Stomach (tissue), 8 donors: ENCODE measurements at regions not wholly inside any gene's neighbourhood (a gene's known extent, or its start where the extent isn't known, plus 50 kb on each side); places are given as distances from the start of the nearest gene placed in this dataset.
"Not testable (repeated sequence)": the region's sequence is repeated elsewhere in the genome, so short reads cannot be mapped to it uniquely, and the experiment has no call there.

Source experiments
- DNase-seq, 2 donors: peaks; one replicate each; pipeline versions ENCODE4 v3.0.0 to v3.0.0-alpha.2; 2013 to 2019
- H3K27ac ChIP-seq, 5 donors: fragments of 200-600 bp in 4 of 5; sonication (generic) in 4 of 5; one replicate each; pipeline ENCODE4 v1.5.1; 2013 to 2019; ENCODE audit warnings: mild to moderate bottlenecking in 1 of 5, moderate library complexity in 1 of 5
- H3K27me3 ChIP-seq, 3 donors: fragments of 200-600 bp; sonication (generic); one replicate each; pipeline ENCODE4 v1.5.1; 2017 to 2019; ENCODE audit warnings: mixed run types in 1 of 3
- H3K36me3 ChIP-seq, 4 donors: fragments of 200-600 bp; sonication (generic); 1 replicate in 3 of 4; 2 replicates in 1 of 4; pipeline ENCODE4 v1.5.1; 2016 to 2019
- H3K4me1 ChIP-seq, 4 donors: fragments of 200-600 bp; sonication (generic); one replicate each; pipeline ENCODE4 v1.5.1; 2016 to 2019
- H3K4me3 ChIP-seq, 4 donors: fragments of 200-600 bp; sonication (generic) in 3 of 4; one replicate each; pipeline ENCODE4 v1.5.1; 2016 to 2019; ENCODE audit warnings: mild to moderate bottlenecking in 1 of 4
- H3K9me3 ChIP-seq, 4 donors: fragments of 200-600 bp; sonication (generic); one replicate each; pipeline ENCODE4 v1.5.1; 2016 to 2019
- EP300 ChIP-seq: sonication (generic); formaldehyde crosslinking; IDR thresholded peaks from one replicate; pipeline ENCODE4 v1.6.1; 2017; ENCODE audit warnings: antibody characterized with exemption
- POLR2A ChIP-seq, 4 donors: fragments of 450-650 bp; IDR thresholded peaks; one replicate each; pipeline ENCODE4 v1.6.1; 2016; ENCODE audit warnings: antibody characterized with exemption in 4 of 4, control low read depth in 2 of 4, mild to moderate bottlenecking in 1 of 4, moderate library complexity in 1 of 4
- POLR2AphosphoS5 ChIP-seq, 3 donors: sonication (generic); formaldehyde crosslinking; IDR thresholded peaks; one replicate each; pipeline ENCODE4 v1.6.1; 2016; ENCODE audit warnings: antibody characterized with exemption in 3 of 3
- WGBS, 5 donors: extraction: QIAGEN DNeasy Blood & Tissue Kit in 3 of 5; methylation state at CpG; one replicate each; pipeline versions ENCODE4 v1.1.5 to v1.1.7; 2013 to 2018; 5-methylcytosine and 5-hydroxymethylcytosine counted together
- intact Hi-C: fragments of 100-400 bp; cut with DNase I; formaldehyde crosslinking; loops from one replicate; pipeline ENCODE4 v1.15.1; 2023; ENCODE audit warnings: low total_unique reads
- TF ChIP-seq, protein P1 (sequence below), 7 experiments: fragments of 450-650 bp in 4 of 7; fragments of 200-600 bp in 3 of 7; sonication (generic) in 3 of 7; IDR thresholded peaks; one replicate each; pipeline ENCODE4 v1.5.1; 2016 to 2019; ENCODE audit warnings: antibody characterized with exemption in 7 of 7, control low read depth in 2 of 7, mild to moderate bottlenecking in 1 of 7
- donor health status: healthy with polysubstance abuse.
- donor health status: Bipolar disorder and iron deficiency.
- donor health status: healthy.

DNA sequence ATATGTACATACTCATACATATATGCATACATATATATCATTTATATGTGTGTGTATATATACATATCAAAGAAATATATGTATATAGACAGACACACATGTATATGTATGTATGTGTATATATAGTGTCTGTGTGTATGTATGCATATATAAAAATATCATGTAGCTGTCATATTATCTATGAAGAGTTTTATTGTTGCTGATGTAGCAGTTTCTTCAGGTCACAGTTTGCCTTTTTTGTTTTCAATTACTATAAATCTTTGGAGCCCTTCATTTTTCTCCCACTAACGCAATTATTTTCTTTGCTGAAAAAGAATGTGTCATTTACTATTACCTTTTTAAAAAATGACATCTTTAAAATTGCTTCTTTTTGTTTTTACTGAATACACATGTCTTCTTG lies 904.5 kb downstream of the PLA2G4A start:
- no peaks in the 10 kb centered on the region for H3K4me1 ChIP-seq
- 72 to 88% (median 83%) methylated on average over 1 of the region's 1 CpG for WGBS, 5 donors
- no peaks in the 10 kb centered on the region for H3K9me3 ChIP-seq
- H3K27me3 ChIP-seq, result no peaks in the 10 kb centered on the region
- TF ChIP-seq POLR2AphosphoS5 (IDR thresholded peaks at IDR 0.05) (no peak), POLR2A (IDR thresholded peaks at IDR 0.05) (no peak), EP300 (no peak)
- TF ChIP-seq, protein P1, sequence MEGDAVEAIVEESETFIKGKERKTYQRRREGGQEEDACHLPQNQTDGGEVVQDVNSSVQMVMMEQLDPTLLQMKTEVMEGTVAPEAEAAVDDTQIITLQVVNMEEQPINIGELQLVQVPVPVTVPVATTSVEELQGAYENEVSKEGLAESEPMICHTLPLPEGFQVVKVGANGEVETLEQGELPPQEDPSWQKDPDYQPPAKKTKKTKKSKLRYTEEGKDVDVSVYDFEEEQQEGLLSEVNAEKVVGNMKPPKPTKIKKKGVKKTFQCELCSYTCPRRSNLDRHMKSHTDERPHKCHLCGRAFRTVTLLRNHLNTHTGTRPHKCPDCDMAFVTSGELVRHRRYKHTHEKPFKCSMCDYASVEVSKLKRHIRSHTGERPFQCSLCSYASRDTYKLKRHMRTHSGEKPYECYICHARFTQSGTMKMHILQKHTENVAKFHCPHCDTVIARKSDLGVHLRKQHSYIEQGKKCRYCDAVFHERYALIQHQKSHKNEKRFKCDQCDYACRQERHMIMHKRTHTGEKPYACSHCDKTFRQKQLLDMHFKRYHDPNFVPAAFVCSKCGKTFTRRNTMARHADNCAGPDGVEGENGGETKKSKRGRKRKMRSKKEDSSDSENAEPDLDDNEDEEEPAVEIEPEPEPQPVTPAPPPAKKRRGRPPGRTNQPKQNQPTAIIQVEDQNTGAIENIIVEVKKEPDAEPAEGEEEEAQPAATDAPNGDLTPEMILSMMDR (IDR thresholded peaks at IDR 0.05), result no peak
- intact Hi-C loops, result no loop called here
- no peak overlapping the region for H3K27ac ChIP-seq
- no peaks in the 10 kb centered on the region for H3K36me3 ChIP-seq
- no peak for DNase-seq
- H3K4me3 ChIP-seq, result no peak overlapping the region

DNA sequence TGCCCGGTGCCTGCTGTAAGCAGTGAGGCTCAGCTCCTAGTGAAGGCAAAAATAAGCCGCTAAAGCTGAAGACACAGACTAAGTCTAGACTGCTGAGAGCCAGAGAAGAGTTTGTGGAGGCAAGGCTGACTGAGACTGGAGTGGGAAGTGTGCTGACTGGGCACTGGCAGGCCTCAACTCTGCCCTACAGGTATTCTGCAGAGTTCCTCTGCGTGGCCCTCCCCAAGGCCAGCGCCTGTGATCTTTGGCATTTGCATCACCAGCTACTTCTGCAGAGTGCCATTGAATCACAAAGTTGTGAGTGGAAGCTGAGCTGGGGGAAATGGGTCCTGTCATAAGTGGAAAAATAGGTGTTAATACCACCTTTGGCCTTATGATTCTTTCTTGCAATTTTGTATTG lies 905.7 kb downstream of the PLA2G4A start:
- H3K4me1 ChIP-seq, result no peaks in the 10 kb centered on the region
- no peaks in the 10 kb centered on the region for H3K27me3 ChIP-seq
- H3K4me3 ChIP-seq, result no peak overlapping the region
- intact Hi-C loops, result no loop called here
- 74 to 89% (median 87%) methylated on average over 4 of the region's 4 CpGs for WGBS, 5 donors
- H3K9me3 ChIP-seq, result peaks cover 0 to 3% (median 0%) of the 10 kb centered on the region in 4 donors
- no peaks in the 10 kb centered on the region for H3K36me3 ChIP-seq
- no peak overlapping the region for H3K27ac ChIP-seq
- DNase-seq, result no peak
- TF ChIP-seq POLR2AphosphoS5 (IDR thresholded peaks at IDR 0.05) (no peak), EP300 (no peak), POLR2A (IDR thresholded peaks at IDR 0.05) (no peak)
- TF ChIP-seq, protein P1 (IDR thresholded peaks at IDR 0.05), result no peak

DNA sequence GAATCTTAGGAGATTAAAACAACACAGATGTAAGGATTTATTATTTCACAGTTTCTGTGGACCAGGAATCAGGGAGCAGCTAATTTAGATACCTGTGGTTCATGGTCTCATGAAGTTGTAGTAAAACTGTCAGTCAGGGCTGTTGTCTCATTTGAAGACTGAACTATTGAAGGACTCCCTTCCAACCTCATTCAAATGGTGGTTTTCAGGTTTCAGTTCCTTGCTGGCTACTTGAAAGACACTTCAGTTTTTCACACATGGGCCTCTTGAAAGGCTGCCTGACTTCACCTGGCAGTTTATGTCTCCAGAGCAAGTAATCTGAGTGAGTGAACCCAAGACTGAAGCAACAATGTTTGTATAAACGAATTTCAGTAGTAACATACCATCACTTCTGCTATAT lies 915.9 kb downstream of the PLA2G4A start:
- Histone ChIP-seq H3K27ac (no peak overlapping the region), H3K4me1 (no peaks in the 10 kb centered on the region), H3K36me3 (no peaks in the 10 kb centered on the region), H3K4me3 (no peak overlapping the region), H3K9me3 (no peaks in the 10 kb centered on the region), H3K27me3 (no peaks in the 10 kb centered on the region)
- intact Hi-C loops, result no loop called here
- 42 to 74% (median 54%) methylated on average over 1 of the region's 1 CpG for WGBS, 5 donors
- no peak for DNase-seq
- TF ChIP-seq, protein P1 (IDR thresholded peaks at IDR 0.05), result no peak

DNA sequence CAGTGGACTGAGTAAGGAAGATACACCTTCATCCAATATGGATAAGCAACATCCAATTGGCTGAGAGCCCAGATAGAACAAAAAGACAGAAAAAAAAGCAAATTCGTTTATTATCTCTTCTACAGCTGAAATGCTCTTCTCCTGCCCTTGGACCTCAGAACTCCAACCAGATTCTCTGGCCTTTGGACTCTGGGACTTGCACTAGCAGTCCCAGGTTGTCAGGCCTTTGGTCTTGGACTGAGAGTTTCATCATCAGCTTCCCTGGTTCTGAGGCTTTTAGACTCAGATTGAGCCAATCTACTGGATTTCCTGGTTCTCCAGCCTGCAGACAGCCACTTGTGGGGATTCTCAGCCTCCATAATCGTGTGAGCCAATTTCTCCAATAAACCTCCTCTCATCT lies 926.8 kb downstream of the PLA2G4A start:
- Histone ChIP-seq H3K27me3 (no peaks in the 10 kb centered on the region), H3K4me3 (no peak overlapping the region), H3K27ac (no peak overlapping the region), H3K4me1 (no peaks in the 10 kb centered on the region), H3K9me3 (no peaks in the 10 kb centered on the region), H3K36me3 (no peaks in the 10 kb centered on the region)
- 47 to 72% (median 54%) methylated on average over 2 of the region's 2 CpGs for WGBS, 5 donors
- no peak for TF ChIP-seq POLR2A (IDR thresholded peaks at IDR 0.05)
- no peak for TF ChIP-seq POLR2AphosphoS5 (IDR thresholded peaks at IDR 0.05)
- TF ChIP-seq EP300, result no peak
- TF ChIP-seq, protein P1 (IDR thresholded peaks at IDR 0.05), result no peak
- DNase-seq, result no peak
- intact Hi-C loops, result no loop called here

DNA sequence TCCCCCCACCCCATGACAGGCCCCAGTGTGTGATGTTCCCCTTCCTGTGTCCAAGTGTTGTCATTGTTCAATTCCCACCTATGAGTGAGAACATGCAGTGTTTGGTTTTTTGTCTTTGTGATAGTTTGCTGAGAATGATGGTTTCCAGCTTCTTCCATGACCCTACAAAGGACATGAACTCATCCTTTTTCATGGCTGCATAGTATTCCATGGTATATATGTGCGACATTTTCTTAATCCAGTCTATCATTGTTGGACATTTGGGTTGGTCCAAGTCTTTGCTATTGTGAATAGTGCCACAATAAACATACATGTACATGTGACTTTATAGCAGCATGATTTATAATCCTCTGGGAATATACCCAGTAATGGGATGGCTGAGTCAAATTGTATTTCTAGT lies 927.9 kb downstream of the PLA2G4A start:
- H3K9me3 ChIP-seq, H3K4me3 ChIP-seq, intact Hi-C loops, DNase-seq, H3K36me3 ChIP-seq, H3K4me1 ChIP-seq, H3K27me3 ChIP-seq, H3K27ac ChIP-seq: not testable (repeated sequence)
- 81 to 97% (median 91%) methylated on average over 1 of the region's 1 CpG for WGBS, 5 donors
